ENCODE measurements at regions not wholly inside any gene's neighbourhood (a gene's known extent, or its start where the extent isn't known, plus 50 kb on each side); places are given as distances from the start of the nearest gene placed in this dataset.
"Not testable (repeated sequence)": the region's sequence is repeated elsewhere in the genome, so short reads cannot be mapped to it uniquely, and the experiment has no call there.

DNA sequence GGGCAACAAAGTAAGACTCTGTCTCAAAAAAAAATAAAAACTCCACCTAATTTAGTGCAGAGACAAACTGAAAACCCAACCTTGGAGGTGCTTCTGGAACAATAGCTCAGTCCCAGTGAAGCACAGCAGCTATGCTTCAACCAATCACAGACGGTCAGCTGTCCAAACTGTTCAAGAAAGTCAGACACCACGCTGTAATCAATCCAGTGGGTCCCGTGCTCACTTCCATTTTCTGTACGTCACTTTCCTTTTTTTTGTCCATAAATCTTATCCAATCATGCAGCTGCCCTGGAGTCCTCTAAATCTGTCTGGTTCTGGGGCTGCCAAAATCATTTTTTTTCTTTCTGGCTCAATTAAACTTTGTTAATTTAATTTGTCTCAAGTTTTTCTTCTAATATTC lies 93.6 kb upstream of the FAM174B start:
- in situ Hi-C loops (cut with MboI; ENCODE audit: low pct_unique_long_range_greater_than_20kb, low sequenced_read_pairs) = no loop called here
- DNase-seq = no peak

- DNase-seq = no peak
- in situ Hi-C loops (cut with MboI; ENCODE audit: low pct_unique_long_range_greater_than_20kb, low sequenced_read_pairs) = no loop called here
These were observed 94.4 kb upstream of the FAM174B start for GRCh38 chr15:92749946-92750345.

DNA sequence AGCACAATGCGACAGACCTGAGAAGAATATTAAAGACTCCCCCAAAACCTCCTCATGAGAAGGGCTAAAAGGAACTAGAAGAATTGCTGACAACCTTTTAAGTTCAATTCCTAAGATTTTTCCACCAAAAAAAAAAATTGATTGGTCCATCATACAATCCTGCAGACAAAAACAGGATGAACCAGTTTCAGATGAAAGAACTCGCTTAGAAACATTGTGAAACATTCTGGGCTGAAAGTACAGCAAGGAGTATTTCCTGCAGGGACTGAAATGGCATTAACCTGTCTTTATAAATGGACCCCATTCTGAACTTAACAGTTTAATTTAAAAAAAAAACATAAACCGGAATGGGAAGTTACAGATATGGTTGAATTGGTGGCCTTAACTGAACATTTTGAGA lies 96.0 kb upstream of the FAM174B start:
- in situ Hi-C loops (cut with MboI; ENCODE audit: low pct_unique_long_range_greater_than_20kb, low sequenced_read_pairs) = no loop called here
- no peak for DNase-seq

GRCh38 chr15:92753591-92753990 lies 98.0 kb upstream of the FAM174B start:
- in situ Hi-C loops (cut with MboI; ENCODE audit: low pct_unique_long_range_greater_than_20kb, low sequenced_read_pairs) = no loop called here
- no peak for DNase-seq

DNA sequence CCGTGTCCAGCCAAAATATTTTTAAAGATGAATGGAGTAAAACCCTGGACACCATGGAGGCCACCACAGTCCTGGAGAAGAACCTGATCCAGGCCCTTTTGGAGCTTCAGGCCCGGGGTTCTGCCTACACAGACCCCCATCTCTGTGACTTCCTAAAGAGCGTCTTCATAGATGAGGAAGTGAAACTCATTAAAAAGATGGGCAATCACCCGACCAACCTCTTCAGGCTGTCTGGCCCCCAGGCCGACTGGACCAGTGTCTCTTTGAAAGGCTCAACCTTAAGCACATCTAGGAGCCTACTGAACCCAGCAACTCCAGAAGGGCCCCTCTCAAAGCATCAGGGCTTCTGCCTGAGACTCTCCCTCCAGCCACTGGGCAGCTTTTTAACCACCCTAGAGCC lies 107.9 kb upstream of the FAM174B start:
- no peak for DNase-seq
- in situ Hi-C loops (cut with MboI; ENCODE audit: low pct_unique_long_range_greater_than_20kb, low sequenced_read_pairs) = no loop called here

- in situ Hi-C loops (cut with MboI; ENCODE audit: low pct_unique_long_range_greater_than_20kb, low sequenced_read_pairs); DNase-seq: not testable (repeated sequence)
These were observed 112.6 kb upstream of the FAM174B start for GRCh38 chr15:92768131-92768530.

DNA sequence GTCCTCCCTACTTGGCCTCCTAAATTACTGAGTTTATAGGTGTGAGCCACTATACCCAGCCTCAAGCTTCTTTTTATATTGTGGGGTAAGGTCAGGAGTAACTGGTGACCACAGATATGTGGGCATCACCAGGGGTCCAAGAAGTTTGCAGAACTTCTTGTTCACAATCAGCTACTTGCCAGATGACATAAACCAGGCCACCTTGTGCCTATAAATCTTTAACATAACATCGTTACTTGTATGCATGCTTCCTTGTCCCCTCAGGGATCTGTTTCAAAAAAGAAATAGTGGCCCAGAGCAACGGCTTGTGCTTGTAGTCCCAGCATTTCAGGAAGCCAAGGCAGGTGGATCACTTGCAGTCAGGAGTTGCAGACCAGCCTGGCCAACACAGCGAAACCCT lies 115.1 kb upstream of the FAM174B start:
- no peak for DNase-seq
- in situ Hi-C loops (cut with MboI; ENCODE audit: low pct_unique_long_range_greater_than_20kb, low sequenced_read_pairs) = no loop called here

DNA sequence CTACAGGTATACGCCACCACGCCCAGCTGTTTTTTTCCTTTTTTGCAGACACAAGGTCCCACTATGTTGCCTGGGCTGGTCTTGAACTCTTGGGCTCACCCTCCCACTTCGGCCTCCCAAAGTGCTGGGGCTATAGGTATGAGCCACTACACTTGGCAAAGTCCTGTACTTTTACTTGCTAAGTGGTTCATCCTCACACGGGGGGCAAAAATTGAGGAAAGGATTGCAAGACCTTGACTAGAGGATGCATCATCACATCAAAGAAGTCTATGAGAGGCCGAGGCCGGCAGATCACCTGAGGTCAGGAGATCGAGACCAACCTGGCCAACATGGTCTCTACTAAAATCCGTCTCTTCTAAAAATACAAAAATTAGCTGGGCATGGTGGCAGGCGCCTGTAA lies 116.5 kb upstream of the FAM174B start:
- in situ Hi-C loops (cut with MboI; ENCODE audit: low pct_unique_long_range_greater_than_20kb, low sequenced_read_pairs) = no loop called here
- DNase-seq = no peak

DNA sequence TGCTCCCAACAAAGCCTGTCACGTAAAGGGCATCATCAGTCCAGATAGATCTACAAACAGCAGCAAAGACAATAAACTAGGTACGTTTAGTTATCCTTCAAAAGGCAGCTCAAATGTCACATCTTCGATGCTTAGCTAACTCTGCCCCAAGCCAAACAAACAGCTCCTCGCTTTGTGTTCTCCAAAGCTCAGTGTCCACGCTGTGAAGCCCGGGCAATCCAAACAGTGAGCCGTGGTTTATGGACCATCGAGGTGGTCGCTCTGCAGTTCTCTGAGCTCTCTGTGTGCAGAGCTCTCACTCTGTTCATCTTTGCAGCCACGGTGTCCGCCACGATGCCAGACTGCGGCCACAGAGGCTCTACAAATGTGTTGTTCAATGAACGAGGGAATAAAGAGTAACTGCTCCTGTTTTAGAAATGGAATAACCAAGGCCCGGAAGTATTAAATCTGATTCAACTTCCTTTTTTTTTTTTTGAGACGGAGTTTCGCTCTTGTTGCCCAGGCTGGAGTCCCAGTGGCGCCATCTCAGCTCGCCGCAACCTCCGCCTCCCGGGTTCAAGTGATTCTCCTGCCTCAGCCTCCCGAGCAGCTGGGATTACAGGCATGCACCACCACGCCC lies 117.2 kb upstream of the FAM174B start:
- peak; percentile 81 for DNase-seq
- in situ Hi-C loops (cut with MboI; ENCODE audit: low pct_unique_long_range_greater_than_20kb, low sequenced_read_pairs) = no loop called here

DNA sequence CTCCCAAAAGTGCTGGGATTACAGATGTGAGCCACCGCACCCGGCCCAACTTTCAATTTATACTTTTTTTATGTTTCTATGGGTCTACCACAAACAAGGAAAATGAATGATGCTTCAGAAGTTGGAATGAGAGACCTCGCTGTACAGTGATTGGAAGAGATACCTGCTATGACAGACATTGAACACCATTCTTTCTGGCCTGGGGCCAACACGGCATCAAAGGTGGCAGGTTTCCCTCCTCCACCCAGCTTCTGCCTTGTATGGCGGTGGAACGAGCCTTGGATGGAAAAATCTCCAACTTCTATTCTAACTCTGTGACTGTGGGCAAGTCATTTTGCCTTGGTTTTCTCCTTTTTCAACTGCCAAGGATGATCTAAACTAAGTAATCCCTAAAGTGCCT lies 117.8 kb upstream of the FAM174B start:
- no peak for DNase-seq

GRCh38 chr15:92779874-92780273 lies 120.2 kb upstream of the CHD2 start:
- DNase-seq = no peak
- in situ Hi-C loops (cut with MboI; ENCODE audit: low pct_unique_long_range_greater_than_20kb, low sequenced_read_pairs) = no loop called here

More for the DNA sequence above, 117.8 kb upstream of the FAM174B start:
- in situ Hi-C loops (cut with MboI; ENCODE audit: low pct_unique_long_range_greater_than_20kb, low sequenced_read_pairs) = no loop called here

GRCh38 chr15:92780843-92781242 lies 119.3 kb upstream of the CHD2 start:
- no peak for DNase-seq
- in situ Hi-C loops (cut with MboI; ENCODE audit: low pct_unique_long_range_greater_than_20kb, low sequenced_read_pairs) = no loop called here

GRCh38 chr15:92781925-92782453 lies 118.1 kb upstream of the CHD2 start:
- no peak for DNase-seq
- in situ Hi-C loops (cut with MboI; ENCODE audit: low pct_unique_long_range_greater_than_20kb, low sequenced_read_pairs) = no loop called here

DNA sequence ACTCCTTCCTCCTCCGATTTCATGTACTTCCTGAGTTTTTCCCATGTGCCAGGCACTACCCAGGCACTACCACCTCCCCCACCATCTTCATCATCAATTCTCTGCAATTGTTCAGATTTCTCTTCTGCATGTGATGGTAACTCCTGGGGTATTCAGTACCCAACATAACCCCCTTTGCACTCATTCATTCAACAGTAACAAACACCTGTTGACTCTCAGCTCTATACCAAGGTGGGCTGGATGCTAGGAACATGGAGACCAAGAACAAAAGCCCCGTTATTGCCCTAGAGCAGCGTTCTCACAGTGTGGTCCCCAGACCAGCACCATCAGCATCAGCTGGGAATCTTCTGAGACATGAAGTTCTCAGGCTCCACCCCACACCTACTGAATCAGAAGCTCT lies 113.0 kb upstream of the CHD2 start:
- in situ Hi-C loops (cut with MboI; ENCODE audit: low pct_unique_long_range_greater_than_20kb, low sequenced_read_pairs) = no loop called here
- no peak for DNase-seq

- no peak for DNase-seq
- in situ Hi-C loops (cut with MboI; ENCODE audit: low pct_unique_long_range_greater_than_20kb, low sequenced_read_pairs) = no loop called here
These were observed 111.9 kb upstream of the CHD2 start for GRCh38 chr15:92788196-92788595.

DNA sequence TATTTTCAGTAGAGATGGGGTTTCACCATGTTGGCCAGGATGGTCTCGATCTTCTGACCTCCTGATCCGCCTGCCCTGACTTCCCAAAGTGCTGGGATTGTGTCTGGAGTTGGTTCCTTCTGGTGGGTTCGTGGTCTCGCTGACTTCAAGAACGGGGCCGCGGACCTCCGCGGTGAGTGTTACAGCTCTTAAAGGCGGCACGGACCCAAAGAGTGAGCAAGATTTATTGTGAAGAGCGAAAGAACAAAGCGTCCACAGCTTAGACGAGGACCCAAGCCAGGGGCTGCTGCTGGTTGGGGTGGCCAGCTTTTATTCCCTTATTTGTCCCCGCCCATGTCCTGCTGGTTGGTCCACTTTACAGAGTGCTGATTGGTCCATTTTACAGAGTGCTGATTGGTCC lies 111.3 kb upstream of the CHD2 start:
- DNase-seq; in situ Hi-C loops (cut with MboI; ENCODE audit: low pct_unique_long_range_greater_than_20kb, low sequenced_read_pairs): not testable (repeated sequence)

DNA sequence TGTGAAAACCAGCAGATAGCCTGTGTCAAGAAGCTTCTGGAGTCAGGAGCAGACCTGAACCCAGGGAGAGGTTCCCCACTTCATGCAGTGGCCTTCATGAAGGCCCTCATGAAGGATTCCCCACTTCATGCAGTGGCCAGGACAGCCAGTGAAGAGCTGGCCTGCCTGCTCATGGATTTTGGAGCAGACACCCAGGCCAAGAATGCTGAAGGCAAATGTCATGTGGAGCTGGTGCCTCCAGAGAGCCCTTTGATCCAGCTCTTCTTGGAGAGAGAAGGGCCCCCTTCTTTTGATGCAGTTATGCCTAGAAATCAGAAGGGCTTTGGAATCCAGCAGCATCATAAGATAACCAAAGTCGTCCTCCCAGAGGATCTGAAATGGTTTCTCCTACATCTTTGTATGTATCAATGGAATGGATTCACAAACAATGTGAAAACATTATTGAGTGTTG lies 103.9 kb upstream of the CHD2 start:
- in situ Hi-C loops (cut with MboI; ENCODE audit: low pct_unique_long_range_greater_than_20kb, low sequenced_read_pairs) = no loop called here
- DNase-seq = no peak

- peak; percentile 83 for DNase-seq
These were observed 102.7 kb upstream of the CHD2 start for GRCh38 chr15:92797168-92798052.

GRCh38 chr15:92800013-92800412 lies 100.1 kb upstream of the CHD2 start:
- DNase-seq = no peak
- in situ Hi-C loops (cut with MboI; ENCODE audit: low pct_unique_long_range_greater_than_20kb, low sequenced_read_pairs) = no loop called here

More at GRCh38 chr15:92797168-92798052, 102.7 kb upstream of the CHD2 start:
- in situ Hi-C loops (cut with MboI; ENCODE audit: low pct_unique_long_range_greater_than_20kb, low sequenced_read_pairs) = no loop called here

GRCh38 chr15:92800416-92801055 lies 99.6 kb upstream of the CHD2 start:
- in situ Hi-C loops (cut with MboI; ENCODE audit: low pct_unique_long_range_greater_than_20kb, low sequenced_read_pairs); DNase-seq: not testable (repeated sequence)
